Upper lobe of right lung (tissue), 1 donor: ENCODE measurements at regions not wholly inside any gene's neighbourhood (a gene's known extent, or its start where the extent isn't known, plus 50 kb on each side); places are given as distances from the start of the nearest gene placed in this dataset.

Experiments used
- ATAC-seq: fragments of 200-7000 bp; cut with Tn5 transposase; one replicate; pipeline ENCODE4 v1.9.1; 2020; ENCODE audit warnings: mild to moderate bottlenecking, moderate library complexity
- DNase-seq: peaks from one replicate; pipeline ENCODE4 v3.0.0-alpha.2; 2020
- H3K27ac ChIP-seq: fragments of 200-600 bp; one replicate; pipeline ENCODE4 v1.8.0; 2022
- H3K27me3 ChIP-seq: fragments of 200-600 bp; one replicate; pipeline ENCODE4 v1.8.0; 2022; ENCODE audit warnings: mild to moderate bottlenecking
- H3K36me3 ChIP-seq: fragments of 200-600 bp; one replicate; pipeline ENCODE4 v1.8.0; 2022
- H3K4me1 ChIP-seq: fragments of 200-600 bp; one replicate; pipeline ENCODE4 v1.8.0; 2022
- H3K4me3 ChIP-seq: fragments of 200-600 bp; one replicate; pipeline ENCODE4 v1.8.0; 2022; ENCODE audit warnings: mild to moderate bottlenecking
- H3K9me3 ChIP-seq: fragments of 200-600 bp; one replicate; pipeline ENCODE4 v1.8.0; 2022
- intact Hi-C: fragments of 100-400 bp; cut with DNase I; formaldehyde crosslinking; loops from one replicate; pipeline ENCODE4 v1.11.0; 2022
- TF ChIP-seq, protein P1 (sequence below): fragments of 200-600 bp; IDR thresholded peaks from one replicate; pipeline ENCODE4 v1.8.0; 2022; ENCODE audit warnings: antibody characterized with exemption
- donor health status: DM: no; HTN: yes; CAD: no; lungs with severe emphysema.

DNA sequence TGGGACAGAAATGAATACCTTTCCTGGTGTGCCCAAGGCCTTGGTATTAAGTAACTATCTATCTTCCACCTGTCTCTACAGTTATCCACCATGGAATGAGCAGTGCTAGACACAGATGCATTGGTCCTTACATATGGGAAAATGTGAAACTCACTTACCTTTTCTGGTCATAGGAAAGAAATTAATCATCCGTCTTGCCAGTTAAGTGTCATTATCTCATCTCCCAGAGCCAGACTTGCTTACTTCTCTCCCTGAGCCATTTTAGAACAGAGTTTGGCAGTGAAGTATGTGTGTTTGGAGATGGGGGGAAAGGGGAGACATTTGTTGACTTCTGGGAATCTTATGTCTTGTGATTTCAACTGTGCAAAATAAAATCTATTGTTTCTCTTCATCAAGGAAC is 1211.0 kb upstream of the CDH6 start:
- DNase-seq (no peak), ATAC-seq (no peak)
- H3K9me3 ChIP-seq = no peaks in the 10 kb centered on the region
- TF ChIP-seq, protein P1, sequence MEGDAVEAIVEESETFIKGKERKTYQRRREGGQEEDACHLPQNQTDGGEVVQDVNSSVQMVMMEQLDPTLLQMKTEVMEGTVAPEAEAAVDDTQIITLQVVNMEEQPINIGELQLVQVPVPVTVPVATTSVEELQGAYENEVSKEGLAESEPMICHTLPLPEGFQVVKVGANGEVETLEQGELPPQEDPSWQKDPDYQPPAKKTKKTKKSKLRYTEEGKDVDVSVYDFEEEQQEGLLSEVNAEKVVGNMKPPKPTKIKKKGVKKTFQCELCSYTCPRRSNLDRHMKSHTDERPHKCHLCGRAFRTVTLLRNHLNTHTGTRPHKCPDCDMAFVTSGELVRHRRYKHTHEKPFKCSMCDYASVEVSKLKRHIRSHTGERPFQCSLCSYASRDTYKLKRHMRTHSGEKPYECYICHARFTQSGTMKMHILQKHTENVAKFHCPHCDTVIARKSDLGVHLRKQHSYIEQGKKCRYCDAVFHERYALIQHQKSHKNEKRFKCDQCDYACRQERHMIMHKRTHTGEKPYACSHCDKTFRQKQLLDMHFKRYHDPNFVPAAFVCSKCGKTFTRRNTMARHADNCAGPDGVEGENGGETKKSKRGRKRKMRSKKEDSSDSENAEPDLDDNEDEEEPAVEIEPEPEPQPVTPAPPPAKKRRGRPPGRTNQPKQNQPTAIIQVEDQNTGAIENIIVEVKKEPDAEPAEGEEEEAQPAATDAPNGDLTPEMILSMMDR = no peak
- H3K27ac ChIP-seq = no peak overlapping the region
- no peaks in the 10 kb centered on the region for H3K27me3 ChIP-seq
- no peaks in the 10 kb centered on the region for H3K4me1 ChIP-seq
- H3K4me3 ChIP-seq = no peak overlapping the region
- intact Hi-C loops = no loop called here
- H3K36me3 ChIP-seq = no peaks in the 10 kb centered on the region

DNA sequence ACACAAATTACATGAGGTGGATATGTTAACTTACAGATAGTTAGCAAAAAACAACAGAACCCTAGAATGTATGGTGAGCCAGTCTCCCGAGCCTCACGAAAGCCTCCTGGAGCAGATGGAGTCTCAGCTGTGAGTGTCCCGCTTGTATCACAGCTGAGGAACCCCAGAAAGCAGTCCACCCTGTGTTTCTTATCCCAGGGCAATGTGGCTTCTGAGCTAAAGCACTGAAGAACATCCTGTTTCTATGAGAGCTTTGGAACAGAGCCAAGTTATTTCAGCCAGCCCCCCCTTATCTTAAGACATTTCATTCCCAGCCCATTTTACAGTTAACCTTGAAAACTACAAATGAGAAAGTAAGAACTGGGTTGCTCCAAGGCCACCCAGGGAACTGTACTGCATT is 1220.9 kb upstream of the CDH6 start:
- Histone ChIP-seq H3K9me3 (no peaks in the 10 kb centered on the region), H3K4me1 (no peaks in the 10 kb centered on the region), H3K27me3 (no peaks in the 10 kb centered on the region), H3K27ac (no peak overlapping the region), H3K36me3 (no peaks in the 10 kb centered on the region), H3K4me3 (no peak overlapping the region)
- TF ChIP-seq, protein P1 = no peak
- ATAC-seq = no peak
- intact Hi-C loops = no loop called here
- DNase-seq = no peak

DNA sequence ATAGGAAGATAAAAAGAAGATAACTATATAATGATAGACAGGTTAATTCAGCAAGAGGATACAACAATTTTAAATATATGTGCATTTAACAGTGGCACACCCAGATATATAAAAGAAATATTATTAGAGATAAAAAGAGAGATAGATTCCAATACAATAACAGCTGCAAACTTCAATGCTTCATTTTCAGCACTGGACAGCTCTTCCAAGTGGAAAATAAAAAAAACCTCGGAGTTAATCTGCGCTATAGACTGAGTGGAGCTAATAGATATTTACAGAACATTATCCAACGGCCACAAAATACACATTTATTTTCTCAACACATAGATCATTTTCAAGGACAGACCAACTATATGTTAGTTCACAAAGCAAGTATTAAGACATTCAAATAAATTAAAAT is 1229.5 kb upstream of the CDH6 start:
- intact Hi-C loops = no loop called here
- Histone ChIP-seq H3K27me3 (no peaks in the 10 kb centered on the region), H3K4me3 (no peak overlapping the region), H3K9me3 (no peaks in the 10 kb centered on the region), H3K36me3 (no peaks in the 10 kb centered on the region), H3K27ac (no peak overlapping the region), H3K4me1 (no peaks in the 10 kb centered on the region)
- no peak for DNase-seq
- ATAC-seq = no peak
- TF ChIP-seq, protein P1 = no peak

DNA sequence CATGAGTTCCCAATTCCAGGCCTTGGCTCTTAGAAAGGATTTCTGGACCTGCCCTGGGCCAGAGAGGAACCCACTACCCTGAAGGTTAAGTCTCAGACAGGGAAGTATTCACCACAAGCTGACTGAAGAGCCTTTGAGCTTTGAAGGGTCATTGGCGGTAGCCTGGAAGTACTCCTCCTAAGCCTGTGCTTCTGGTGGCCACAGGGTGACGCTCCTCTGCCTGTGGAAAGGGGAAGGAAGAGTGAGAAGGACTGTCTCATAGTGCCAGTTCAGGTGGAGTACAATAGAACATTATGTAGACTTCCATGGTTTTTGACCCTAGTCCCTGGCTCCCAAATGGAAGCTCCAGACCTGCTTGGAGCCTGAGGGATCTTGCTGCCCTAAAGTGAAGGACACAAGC is 1233.2 kb upstream of the CDH6 start:
- Histone ChIP-seq H3K4me1 (no peaks in the 10 kb centered on the region), H3K27me3 (no peaks in the 10 kb centered on the region), H3K27ac (no peak overlapping the region), H3K9me3 (no peaks in the 10 kb centered on the region), H3K36me3 (no peaks in the 10 kb centered on the region), H3K4me3 (no peak overlapping the region)
- intact Hi-C loops = no loop called here
- no peak for DNase-seq
- no peak for ATAC-seq
- TF ChIP-seq, protein P1 = no peak

DNA sequence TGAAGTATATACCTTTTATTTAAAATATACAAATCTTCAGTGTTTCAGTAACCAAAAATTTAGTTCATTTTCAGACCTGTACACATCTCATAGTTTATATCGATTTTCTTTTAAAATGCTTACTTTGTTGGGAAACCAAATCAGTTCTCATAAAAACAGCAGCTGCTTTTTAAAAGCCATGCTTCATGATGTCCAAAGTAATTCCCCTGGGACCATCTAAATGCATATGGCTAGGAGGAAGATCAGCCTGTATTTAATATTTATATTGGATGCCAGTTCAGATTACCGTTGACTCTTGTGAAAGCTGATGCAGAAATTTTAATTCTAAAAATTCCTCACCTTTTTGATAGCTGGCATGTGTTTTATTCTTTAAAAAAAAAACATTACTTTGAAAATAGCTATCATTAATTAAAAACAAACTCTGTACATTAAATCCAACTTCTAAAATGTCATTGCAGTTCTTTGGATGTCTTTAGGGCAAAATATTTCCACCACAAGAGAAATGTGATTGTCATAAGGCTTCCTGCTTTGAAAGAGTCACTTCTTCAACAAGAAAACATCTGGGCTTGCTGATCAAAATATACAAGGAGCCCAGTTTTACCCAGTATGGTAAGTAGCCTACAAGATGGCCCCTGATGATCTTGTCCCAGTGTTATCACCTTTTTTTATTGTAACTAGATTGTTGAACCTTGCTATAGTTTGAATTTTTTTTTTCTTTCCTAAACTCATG is 1242.9 kb upstream of the CDH6 start:
- no peaks in the 10 kb centered on the region for H3K9me3 ChIP-seq
- H3K27me3 ChIP-seq = no peaks in the 10 kb centered on the region
- H3K27ac ChIP-seq = no peak overlapping the region
- intact Hi-C loops = no loop called here
- H3K4me1 ChIP-seq = no peaks in the 10 kb centered on the region
- DNase-seq (no peak), ATAC-seq (no peak)
- TF ChIP-seq, protein P1 = no peak
- H3K36me3 ChIP-seq = no peaks in the 10 kb centered on the region
- no peak overlapping the region for H3K4me3 ChIP-seq
